Muscle of leg (tissue), 3 donors: ENCODE measurements at regions not wholly inside any gene's neighbourhood (a gene's known extent, or its start where the extent isn't known, plus 50 kb on each side); places are given as distances from the start of the nearest gene placed in this dataset.

Source experiments
- DNase-seq: peaks from one replicate; pipeline ENCODE4 v3.0.0; 2013
- H3K27ac ChIP-seq: one replicate; pipeline ENCODE4 v1.5.1; 2013; ENCODE audit warnings: mild to moderate bottlenecking, low read length, control low read depth
- H3K27me3 ChIP-seq: one replicate; pipeline ENCODE4 v1.6.1; 2013; ENCODE audit warnings: low read length; ENCODE audit not compliant: control insufficient read depth, insufficient read depth
- H3K36me3 ChIP-seq: one replicate; pipeline ENCODE4 v1.6.1; 2013; ENCODE audit warnings: low read length; ENCODE audit not compliant: control insufficient read depth, insufficient read depth
- H3K4me1 ChIP-seq: one replicate; pipeline ENCODE4 v1.6.1; 2013; ENCODE audit warnings: low read length; ENCODE audit not compliant: control insufficient read depth, insufficient read depth
- H3K4me3 ChIP-seq: one replicate; pipeline ENCODE4 v1.5.1; 2013; ENCODE audit warnings: low read length, control low read depth
- H3K9me3 ChIP-seq: replicated peaks from 2 replicates; pipeline ENCODE4 v1.6.1; 2013; ENCODE audit warnings: low read depth, low read length; ENCODE audit not compliant: control insufficient read depth
- WGBS: methylation state at CpG from one replicate; pipeline ENCODE4 v1.1.5; 2013; ENCODE audit warnings: missing lambda C conversion rate; ENCODE audit not compliant: insufficient coverage; 5-methylcytosine and 5-hydroxymethylcytosine counted together

- DNase-seq, result no peak
- H3K36me3 ChIP-seq, result no peaks in the 10 kb centered on the region
- H3K27ac ChIP-seq, result no peak overlapping the region
- WGBS, result 60% methylated on average over 3 of the region's 3 CpGs
- no peaks in the 10 kb centered on the region for H3K9me3 ChIP-seq
- H3K27me3 ChIP-seq, result no peaks in the 10 kb centered on the region
- peaks cover 3% of the 10 kb centered on the region for H3K4me1 ChIP-seq
- H3K4me3 ChIP-seq, result no peak overlapping the region
Measured at GRCh38 chr17:71902894-71903506, 217.8 kb upstream of the SOX9 start.

DNA sequence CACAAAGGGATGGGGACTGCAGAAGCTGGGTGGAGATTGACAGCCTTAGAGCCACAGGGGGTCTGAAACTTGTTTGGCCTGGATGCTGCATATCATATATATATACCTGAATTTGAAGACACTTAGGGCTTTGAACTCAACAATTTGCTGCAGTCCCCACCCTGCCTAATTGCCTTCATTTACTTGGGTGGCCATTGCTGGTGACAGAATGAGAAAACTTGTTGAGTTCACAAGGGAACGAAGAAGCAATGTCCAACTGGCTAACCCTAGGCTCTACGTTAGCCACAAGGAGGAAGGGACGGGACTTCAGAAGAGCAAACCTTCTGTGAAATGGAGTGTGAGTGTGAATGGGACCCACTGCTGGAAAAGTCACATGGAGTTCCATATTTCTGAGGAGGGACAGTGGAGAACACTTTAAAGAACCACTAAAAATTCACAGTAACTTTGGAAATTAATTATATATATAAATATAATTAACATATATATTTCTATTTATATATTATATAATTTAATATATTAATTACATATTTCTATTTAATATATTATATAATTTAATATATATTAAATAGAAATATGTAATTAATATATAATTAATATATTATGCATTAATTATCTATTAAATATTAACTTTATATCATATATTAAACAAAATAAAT, 215.3 kb upstream of the SOX9 start:
- Histone ChIP-seq H3K9me3 (no peaks in the 10 kb centered on the region), H3K4me1 (peaks cover 3% of the 10 kb centered on the region), H3K27me3 (no peaks in the 10 kb centered on the region), H3K36me3 (no peaks in the 10 kb centered on the region), H3K4me3 (no peak overlapping the region), H3K27ac (no peak overlapping the region)
- no CpG with 5 or more reads among the region's 3 CpGs for WGBS
- no peak for DNase-seq

- H3K4me1 ChIP-seq, result no peaks in the 10 kb centered on the region
- H3K9me3 ChIP-seq, result no peaks in the 10 kb centered on the region
- no peak overlapping the region for H3K27ac ChIP-seq
- 92% methylated on average over 2 of the region's 5 CpGs for WGBS
- H3K36me3 ChIP-seq, result no peaks in the 10 kb centered on the region
- DNase-seq, result no peak
- no peaks in the 10 kb centered on the region for H3K27me3 ChIP-seq
- H3K4me3 ChIP-seq, result no peak overlapping the region
Measured at GRCh38 chr17:71909155-71909554, 211.7 kb upstream of the SOX9 start.

- DNase-seq, result no peak
- WGBS, result 50% methylated on average over 1 of the region's 3 CpGs
- H3K27ac ChIP-seq, result no peak overlapping the region
- H3K9me3 ChIP-seq, result no peaks in the 10 kb centered on the region
- no peaks in the 10 kb centered on the region for H3K4me1 ChIP-seq
- H3K36me3 ChIP-seq, result no peaks in the 10 kb centered on the region
- H3K27me3 ChIP-seq, result no peaks in the 10 kb centered on the region
- no peak overlapping the region for H3K4me3 ChIP-seq
Measured at GRCh38 chr17:71910002-71910401, 210.8 kb upstream of the SOX9 start.

DNA sequence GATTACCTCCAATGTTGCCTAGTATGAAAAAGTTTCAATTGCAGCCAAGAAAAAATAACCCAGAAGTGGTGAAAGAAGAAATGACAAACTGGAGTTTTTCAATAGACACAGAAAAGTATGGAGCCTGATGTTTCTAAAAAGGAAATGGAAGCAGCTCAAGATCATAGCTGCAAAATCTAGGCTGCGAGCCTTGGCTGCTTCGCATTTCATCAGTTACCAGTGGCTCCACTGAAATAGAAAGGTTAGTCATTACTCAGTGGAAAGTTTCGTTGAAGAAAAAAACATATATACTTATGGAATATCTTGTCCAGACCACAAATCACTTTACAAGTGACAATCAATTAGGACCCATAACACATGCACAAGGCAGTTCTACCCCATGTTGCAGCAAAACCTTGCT, 206.8 kb upstream of the SOX9 start:
- no peak for DNase-seq
- Histone ChIP-seq H3K4me1 (no peaks in the 10 kb centered on the region), H3K4me3 (no peak overlapping the region), H3K27me3 (no peaks in the 10 kb centered on the region), H3K36me3 (no peaks in the 10 kb centered on the region), H3K9me3 (no peaks in the 10 kb centered on the region), H3K27ac (no peak overlapping the region)
- WGBS, result no CpG with 5 or more reads among the region's 3 CpGs

GRCh38 chr17:71914812-71915211, 206.0 kb upstream of the SOX9 start:
- no peaks in the 10 kb centered on the region for H3K36me3 ChIP-seq
- no peaks in the 10 kb centered on the region for H3K4me1 ChIP-seq
- no CpG with 5 or more reads among the region's 2 CpGs for WGBS
- DNase-seq, result no peak
- H3K4me3 ChIP-seq, result no peak overlapping the region
- H3K9me3 ChIP-seq, result no peaks in the 10 kb centered on the region
- H3K27ac ChIP-seq, result no peak overlapping the region
- H3K27me3 ChIP-seq, result no peaks in the 10 kb centered on the region

GRCh38 chr17:71917715-71918114, 203.1 kb upstream of the SOX9 start:
- Histone ChIP-seq H3K27ac (no peak overlapping the region), H3K9me3 (no peaks in the 10 kb centered on the region), H3K27me3 (no peaks in the 10 kb centered on the region), H3K4me3 (no peak overlapping the region), H3K36me3 (no peaks in the 10 kb centered on the region), H3K4me1 (no peaks in the 10 kb centered on the region)
- no peak for DNase-seq
- no CpG with 5 or more reads among the region's 2 CpGs for WGBS

DNA sequence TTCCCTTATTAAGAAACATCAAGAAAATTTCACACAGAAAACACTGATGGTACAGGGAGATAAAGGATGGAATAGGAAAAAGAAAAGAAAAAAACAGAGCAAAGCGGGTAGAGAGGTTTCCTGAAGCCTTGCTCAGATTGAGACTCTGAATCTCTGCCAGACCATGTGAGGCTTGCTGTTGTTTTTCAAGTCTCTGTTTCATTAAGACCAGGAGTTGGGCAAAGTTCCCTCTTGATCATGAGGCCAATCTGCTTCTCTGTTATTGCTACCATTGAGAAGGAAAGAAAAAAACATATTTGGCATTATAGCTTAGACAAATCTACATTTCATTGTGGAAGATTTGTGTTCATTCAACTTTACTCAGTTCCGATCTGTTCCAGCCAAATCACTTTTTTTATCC, 201.6 kb upstream of the SOX9 start:
- Histone ChIP-seq H3K27me3 (no peaks in the 10 kb centered on the region), H3K36me3 (no peaks in the 10 kb centered on the region), H3K4me3 (no peak overlapping the region), H3K9me3 (no peaks in the 10 kb centered on the region), H3K4me1 (no peaks in the 10 kb centered on the region), H3K27ac (no peak overlapping the region)
- WGBS, result 43% methylated on average over 1 of the region's 2 CpGs
- peak; percentile 31 for DNase-seq

DNA sequence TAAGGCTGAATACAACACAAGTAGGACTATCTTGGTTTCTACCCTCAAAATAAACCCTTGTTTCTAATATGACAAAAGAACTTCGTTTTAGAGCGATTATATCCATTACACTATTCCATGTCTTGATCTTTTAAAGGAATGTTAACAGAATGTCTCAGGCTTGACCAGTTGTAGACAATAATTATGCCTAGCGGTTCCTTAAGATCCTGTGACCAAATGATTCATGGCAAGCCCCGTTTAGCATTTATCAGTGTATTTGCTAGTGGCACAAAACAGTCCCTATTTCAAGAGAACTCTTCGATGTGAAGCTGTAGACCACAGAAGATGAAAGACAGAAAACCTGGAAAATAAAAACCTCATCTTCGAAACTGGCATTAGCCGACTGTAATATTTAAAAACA, 200.9 kb upstream of the SOX9 start:
- Histone ChIP-seq H3K27me3 (no peaks in the 10 kb centered on the region), H3K36me3 (no peaks in the 10 kb centered on the region), H3K4me1 (no peaks in the 10 kb centered on the region), H3K27ac (no peak overlapping the region), H3K4me3 (no peak overlapping the region), H3K9me3 (no peaks in the 10 kb centered on the region)
- no CpG with 5 or more reads among the region's 7 CpGs for WGBS
- no peak for DNase-seq

GRCh38 chr17:71921796-71922195, 199.0 kb upstream of the SOX9 start:
- WGBS, result 90% methylated on average over 1 of the region's 2 CpGs
- H3K4me3 ChIP-seq, result no peak overlapping the region

GRCh38 chr17:71922439-71922838, 198.4 kb upstream of the SOX9 start:
- peak; percentile 16 for DNase-seq
- H3K27me3 ChIP-seq, result no peaks in the 10 kb centered on the region
- H3K27ac ChIP-seq, result no peak overlapping the region
- no peak overlapping the region for H3K4me3 ChIP-seq
- H3K4me1 ChIP-seq, result no peaks in the 10 kb centered on the region
- no peaks in the 10 kb centered on the region for H3K9me3 ChIP-seq
- no peaks in the 10 kb centered on the region for H3K36me3 ChIP-seq

More at GRCh38 chr17:71921796-71922195, 199.0 kb upstream of the SOX9 start:
- Histone ChIP-seq H3K9me3 (no peaks in the 10 kb centered on the region), H3K36me3 (no peaks in the 10 kb centered on the region), H3K27ac (no peak overlapping the region), H3K4me1 (no peaks in the 10 kb centered on the region), H3K27me3 (no peaks in the 10 kb centered on the region)
- no peak for DNase-seq
